ENCODE measurements at regions not wholly inside any gene's neighbourhood (a gene's known extent, or its start where the extent isn't known, plus 50 kb on each side); places are given as distances from the start of the nearest gene placed in this dataset.

DNA sequence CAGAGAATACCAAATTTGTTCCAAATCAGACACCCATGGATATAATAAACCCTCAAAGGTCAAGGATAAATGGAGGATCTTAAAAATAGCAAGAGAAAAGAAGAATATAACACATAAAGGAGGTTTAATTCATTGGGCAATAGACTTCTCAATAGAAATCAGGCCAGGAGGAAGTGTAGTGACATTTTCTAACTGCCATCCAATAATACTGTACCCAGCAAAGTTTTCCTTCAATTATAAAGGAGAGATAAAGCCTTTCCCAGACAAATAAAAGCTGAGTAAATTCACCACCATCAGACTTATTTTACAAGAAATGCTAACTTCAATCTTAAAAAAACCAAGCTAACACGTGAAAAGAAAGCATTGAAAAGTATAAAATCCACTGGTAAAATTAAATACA is 121.6 kb downstream of the MSTN start:
- no peaks in the 10 kb centered on the region for H3K4me1 ChIP-seq (ENCODE audit: control insufficient read depth in 1 of 2, insufficient read depth in 2 of 2, low read length in 2 of 2)
- no peaks in the 10 kb centered on the region for H3K79me2 ChIP-seq (ENCODE audit: insufficient read depth, low read length)
- no peaks in the 10 kb centered on the region for H3K27me3 Mint-ChIP-seq (ENCODE audit: low read depth in 3 of 3)
- TF ChIP-seq, protein P1, sequence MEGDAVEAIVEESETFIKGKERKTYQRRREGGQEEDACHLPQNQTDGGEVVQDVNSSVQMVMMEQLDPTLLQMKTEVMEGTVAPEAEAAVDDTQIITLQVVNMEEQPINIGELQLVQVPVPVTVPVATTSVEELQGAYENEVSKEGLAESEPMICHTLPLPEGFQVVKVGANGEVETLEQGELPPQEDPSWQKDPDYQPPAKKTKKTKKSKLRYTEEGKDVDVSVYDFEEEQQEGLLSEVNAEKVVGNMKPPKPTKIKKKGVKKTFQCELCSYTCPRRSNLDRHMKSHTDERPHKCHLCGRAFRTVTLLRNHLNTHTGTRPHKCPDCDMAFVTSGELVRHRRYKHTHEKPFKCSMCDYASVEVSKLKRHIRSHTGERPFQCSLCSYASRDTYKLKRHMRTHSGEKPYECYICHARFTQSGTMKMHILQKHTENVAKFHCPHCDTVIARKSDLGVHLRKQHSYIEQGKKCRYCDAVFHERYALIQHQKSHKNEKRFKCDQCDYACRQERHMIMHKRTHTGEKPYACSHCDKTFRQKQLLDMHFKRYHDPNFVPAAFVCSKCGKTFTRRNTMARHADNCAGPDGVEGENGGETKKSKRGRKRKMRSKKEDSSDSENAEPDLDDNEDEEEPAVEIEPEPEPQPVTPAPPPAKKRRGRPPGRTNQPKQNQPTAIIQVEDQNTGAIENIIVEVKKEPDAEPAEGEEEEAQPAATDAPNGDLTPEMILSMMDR (IDR thresholded peaks at IDR 0.05): no peak
- H3K4me3 Mint-ChIP-seq: no peak overlapping the region
- DNase-seq: no peak
- intact Hi-C loops (cut with micrococcal nuclease): no loop called here
- H3K9ac ChIP-seq (ENCODE audit: insufficient read depth, low read length, poor library complexity, severe bottlenecking): no peak overlapping the region
- H3K27ac Mint-ChIP-seq: no peak overlapping the region
- peaks cover 30 to 36% of the 10 kb centered on the region in 2 donors for H3K9me3 ChIP-seq (replicated peaks in 1 of 2; ENCODE audit: control insufficient read depth in 1 of 2, insufficient read depth in 1 of 2, low read length in 2 of 2)
- no peaks in the 10 kb centered on the region for H3K36me3 ChIP-seq (replicated peaks in 1 of 2; ENCODE audit: control insufficient read depth in 1 of 2, insufficient read depth in 2 of 2, low read length in 2 of 2)
- H3K36me3 Mint-ChIP-seq: no peaks in the 10 kb centered on the region
- no peak overlapping the region for H3K4me2 ChIP-seq (replicated peaks; ENCODE audit: extremely low read depth, low read length, poor library complexity, severe bottlenecking)
- H3K9me3 Mint-ChIP-seq: peaks cover 33 to 45% (median 41%) of the 10 kb centered on the region in 7 donors
- H3K4me3 ChIP-seq (replicated peaks in 1 of 3; ENCODE audit: low read depth in 2 of 3, low read length in 3 of 3): no peak overlapping the region
- no peak overlapping the region for H2AFZ ChIP-seq (ENCODE audit: insufficient read depth, low read depth, low read length, poor library complexity, severe bottlenecking)
- no peaks in the 10 kb centered on the region for H3K4me1 Mint-ChIP-seq
- H3K27ac ChIP-seq (ENCODE audit: low read depth in 1 of 2, low read length in 2 of 2): no peak overlapping the region
- H3K27me3 ChIP-seq (ENCODE audit: control insufficient read depth in 2 of 2, insufficient read depth in 2 of 2, low read length in 2 of 2): no peaks in the 10 kb centered on the region
- no CpG with 5 or more reads among the region's 1 CpG for WGBS (ENCODE audit: insufficient coverage)
- no peaks in the 10 kb centered on the region for H4K20me1 ChIP-seq (ENCODE audit: insufficient read depth, low read length)

GRCh38 chr2:189937691-189938090 is 124.8 kb downstream of the MSTN start:
- intact Hi-C loops (cut with micrococcal nuclease): no loop called here
- Histone ChIP-seq H3K9me3 (replicated peaks in 1 of 2; ENCODE audit: control insufficient read depth in 1 of 2, insufficient read depth in 1 of 2, low read length in 2 of 2) (peaks cover 21 to 26% of the 10 kb centered on the region in 2 donors), H3K9ac (ENCODE audit: insufficient read depth, low read length, poor library complexity, severe bottlenecking) (no peak overlapping the region), H3K36me3 (replicated peaks in 1 of 2; ENCODE audit: control insufficient read depth in 1 of 2, insufficient read depth in 2 of 2, low read length in 2 of 2) (no peaks in the 10 kb centered on the region), H3K4me1 (ENCODE audit: control insufficient read depth in 1 of 2, insufficient read depth in 2 of 2, low read length in 2 of 2) (no peaks in the 10 kb centered on the region), H3K79me2 (ENCODE audit: insufficient read depth, low read length) (no peaks in the 10 kb centered on the region), H4K20me1 (ENCODE audit: insufficient read depth, low read length) (no peaks in the 10 kb centered on the region), H3K27ac (ENCODE audit: low read depth in 1 of 2, low read length in 2 of 2) (no peak overlapping the region), H3K27me3 (ENCODE audit: control insufficient read depth in 2 of 2, insufficient read depth in 2 of 2, low read length in 2 of 2) (no peaks in the 10 kb centered on the region), H3K4me3 (replicated peaks in 1 of 3; ENCODE audit: low read depth in 2 of 3, low read length in 3 of 3) (no peak overlapping the region), H2AFZ (ENCODE audit: insufficient read depth, low read depth, low read length, poor library complexity, severe bottlenecking) (no peak overlapping the region), H3K4me2 (replicated peaks; ENCODE audit: extremely low read depth, low read length, poor library complexity, severe bottlenecking) (no peak overlapping the region)
- Mint-ChIP-seq H3K4me3 (no peak overlapping the region), H3K27me3 (ENCODE audit: low read depth in 3 of 3) (no peaks in the 10 kb centered on the region), H3K4me1 (no peaks in the 10 kb centered on the region), H3K27ac (no peak overlapping the region), H3K9me3 (peaks cover 22 to 38% (median 27%) of the 10 kb centered on the region in 7 donors), H3K36me3 (no peaks in the 10 kb centered on the region)
- no CpG with 5 or more reads among the region's 2 CpGs for WGBS (ENCODE audit: insufficient coverage)
- DNase-seq: no peak
- TF ChIP-seq, protein P1 (IDR thresholded peaks at IDR 0.05): no peak

All from CD14-positive monocyte (primary cell).